Brain pericyte (primary cell): ENCODE measurements at regions not wholly inside any gene's neighbourhood (a gene's known extent, or its start where the extent isn't known, plus 50 kb on each side); places are given as distances from the start of the nearest gene placed in this dataset.
"Not testable (repeated sequence)": the region's sequence is repeated elsewhere in the genome, so short reads cannot be mapped to it uniquely, and the experiment has no call there.

Experiments used
- DNase-seq: peaks from one replicate; pipeline ENCODE4 v3.0.0-alpha.2; 2012; ENCODE audit warnings: low read depth, low spot score

GRCh38 chr10:6877722-6878392 lies 297.8 kb upstream of the PRKCQ start:
- no peak for DNase-seq

GRCh38 chr10:6877336-6877721 lies 297.3 kb upstream of the PRKCQ start:
- DNase-seq: no peak

GRCh38 chr10:6875269-6875865 lies 295.3 kb upstream of the PRKCQ start:
- no peak for DNase-seq

GRCh38 chr10:6871128-6871527 lies 291.1 kb upstream of the PRKCQ start:
- no peak for DNase-seq

DNA sequence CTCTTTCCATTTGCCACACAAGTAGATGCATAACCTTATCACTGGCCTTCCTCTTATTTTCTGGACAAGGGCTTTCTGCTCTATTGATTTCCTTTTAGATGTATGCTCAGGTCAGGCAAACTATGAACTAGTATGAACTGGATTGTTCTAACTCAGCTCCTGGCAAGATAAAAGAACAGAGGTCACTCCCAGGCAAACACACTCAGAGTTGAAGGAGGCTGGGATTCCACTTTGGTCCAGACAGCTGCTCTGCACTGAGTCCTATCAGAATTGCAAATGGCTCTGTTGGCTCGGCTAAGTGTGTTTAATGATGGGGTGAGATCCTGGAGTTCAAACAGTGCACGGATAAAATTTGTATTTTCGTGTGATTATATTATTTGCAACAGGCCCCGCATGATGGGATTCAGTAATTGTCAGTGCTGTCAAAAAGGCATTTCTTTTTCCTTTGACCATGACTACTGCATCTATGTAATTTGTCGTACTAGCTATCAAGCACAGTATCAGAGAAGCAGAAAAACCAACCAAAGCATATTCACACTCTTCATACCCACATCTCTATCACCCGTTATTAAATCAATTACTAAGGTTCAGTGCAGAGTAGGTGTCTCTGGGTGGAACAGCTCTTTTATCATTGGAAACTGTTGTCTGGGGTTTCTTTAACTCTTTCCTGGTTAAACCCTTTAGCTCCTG lies 288.1 kb upstream of the PRKCQ start:
- no peak for DNase-seq

GRCh38 chr10:6866757-6867156 lies 286.7 kb upstream of the PRKCQ start:
- DNase-seq: no peak

DNA sequence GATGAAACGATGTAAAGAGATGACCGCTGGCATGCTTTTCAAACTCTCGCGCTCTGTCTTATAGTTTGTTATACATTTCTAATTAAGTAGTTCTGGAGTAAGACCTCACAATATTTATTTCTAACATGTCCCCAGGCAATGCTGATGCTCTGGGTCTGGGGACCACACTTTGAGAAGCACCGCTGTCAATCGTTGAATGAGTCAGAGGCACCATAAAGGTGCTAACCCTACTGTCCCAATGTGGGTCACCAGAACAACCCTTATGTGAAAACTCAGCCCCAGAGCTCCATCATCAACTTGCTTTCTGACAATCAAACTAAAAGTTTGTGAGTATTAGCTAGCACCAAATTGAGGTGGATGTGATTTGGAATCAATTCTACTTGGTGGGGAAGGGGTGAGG lies 284.1 kb upstream of the PRKCQ start:
- DNase-seq: no peak

GRCh38 chr10:6863381-6863780 lies 283.3 kb upstream of the PRKCQ start:
- no peak for DNase-seq

DNA sequence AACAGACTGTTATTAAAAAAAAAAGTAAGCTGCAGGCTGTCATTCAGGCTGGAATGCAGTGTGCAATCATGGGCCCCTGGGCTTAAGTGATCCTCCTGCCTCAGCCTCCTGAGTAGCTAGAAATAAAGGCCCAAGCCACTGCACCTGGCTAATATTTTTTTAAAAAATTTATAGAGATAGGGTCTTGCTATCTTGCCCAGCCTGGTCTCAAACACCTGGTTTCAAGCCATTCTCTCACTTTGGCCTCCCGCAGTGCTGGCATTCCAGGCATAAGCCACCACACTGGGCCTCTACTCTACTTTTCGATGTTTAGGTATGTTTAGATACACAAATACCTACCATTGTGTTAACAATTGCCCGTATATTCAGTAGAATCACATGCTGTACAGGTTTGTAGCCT lies 270.4 kb upstream of the PRKCQ start:
- DNase-seq: no peak

DNA sequence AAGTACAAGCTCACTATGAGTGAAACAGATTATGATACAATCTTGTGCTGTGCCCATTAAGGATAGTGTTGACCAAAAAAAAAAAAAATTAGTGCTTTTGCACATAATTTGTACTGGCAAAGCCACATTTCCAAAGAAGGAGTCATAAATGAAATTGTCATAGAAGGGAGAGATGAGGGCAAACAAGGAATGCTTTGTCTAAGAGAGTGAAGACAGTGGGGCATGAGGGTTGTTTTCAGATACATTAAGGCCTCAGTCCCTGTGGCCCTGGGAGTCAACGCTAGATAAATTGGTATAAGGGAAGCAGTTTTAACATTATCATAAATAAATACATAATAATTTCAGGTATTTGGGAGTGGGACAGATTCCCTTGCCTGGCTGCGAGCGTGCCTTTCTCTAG lies 267.5 kb upstream of the PRKCQ start:
- DNase-seq: no peak

DNA sequence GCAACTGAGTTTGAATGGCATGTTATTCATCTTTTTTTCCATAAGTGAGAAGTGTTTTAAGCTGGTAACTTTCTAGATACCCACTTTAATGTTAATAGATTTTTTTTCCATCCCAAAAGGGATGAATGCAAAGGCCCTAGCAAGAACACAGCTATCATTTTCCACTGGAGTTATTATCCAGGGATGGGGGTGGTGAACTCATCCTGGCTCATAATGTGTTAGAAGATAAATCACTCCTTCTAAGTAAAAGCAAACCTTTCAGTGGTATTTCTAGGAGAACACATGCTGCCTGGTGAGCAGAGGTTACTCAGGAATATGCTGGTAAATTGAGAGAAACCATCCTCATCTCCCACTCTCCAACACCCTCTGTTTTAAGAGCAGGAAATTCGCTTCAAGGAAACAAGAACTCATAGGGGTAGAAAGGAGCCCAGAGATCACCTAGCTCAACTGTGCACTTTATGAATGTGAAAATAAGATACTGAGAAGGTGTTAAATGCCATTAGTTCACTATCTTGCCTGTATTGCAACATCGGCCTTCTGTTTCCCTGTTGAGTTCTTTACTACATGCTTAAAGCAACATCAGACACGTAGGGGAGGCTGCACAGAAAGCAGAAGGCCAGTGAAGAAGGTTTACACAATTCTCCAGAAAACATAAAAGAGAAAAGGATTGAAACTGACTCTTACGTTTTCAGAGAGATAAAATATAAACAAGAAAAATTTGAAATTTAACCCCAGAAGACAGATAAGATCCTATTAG lies 264.0 kb upstream of the PRKCQ start:
- no peak for DNase-seq

GRCh38 chr10:6843481-6843881 lies 263.4 kb upstream of the PRKCQ start:
- DNase-seq: no peak

DNA sequence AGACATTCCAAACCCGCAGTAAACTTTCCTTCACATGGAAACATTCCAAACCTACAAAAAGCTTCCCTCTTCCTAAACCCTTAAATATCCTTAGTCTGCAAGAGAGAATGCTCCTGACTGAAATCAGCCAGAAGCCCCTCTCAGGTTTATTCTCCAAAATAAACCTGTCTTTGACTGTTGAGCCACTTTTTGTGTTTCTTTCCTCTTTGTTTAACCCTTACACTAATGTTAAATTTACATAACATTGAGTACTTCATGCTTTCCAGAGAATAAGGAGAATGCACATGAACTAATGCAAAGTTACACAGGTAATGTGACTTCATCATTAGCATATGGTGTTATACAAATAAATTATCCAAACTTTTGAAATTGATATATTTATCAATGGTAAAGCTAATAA lies 262.6 kb upstream of the PRKCQ start:
- no peak for DNase-seq

DNA sequence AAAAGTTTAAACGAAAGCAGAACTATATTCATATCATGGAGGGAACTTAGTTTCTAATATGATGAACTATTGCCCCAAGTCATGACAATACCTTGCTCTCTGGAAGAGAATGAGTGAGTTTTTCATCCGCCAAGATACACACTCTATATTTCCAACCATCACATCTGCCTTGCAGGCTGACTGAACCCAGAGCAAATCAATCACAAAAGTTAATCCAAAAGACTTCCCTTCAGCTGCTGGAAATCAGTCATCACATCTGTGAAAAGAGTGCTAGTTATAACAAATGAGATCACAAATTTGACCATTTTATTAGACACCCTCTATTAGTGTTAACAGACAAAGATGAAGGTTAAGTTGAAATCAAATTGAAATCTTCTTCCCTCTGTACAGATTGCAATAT lies 261.7 kb upstream of the PRKCQ start:
- no peak for DNase-seq

GRCh38 chr10:6840766-6841165 lies 260.7 kb upstream of the PRKCQ start:
- DNase-seq: no peak

DNA sequence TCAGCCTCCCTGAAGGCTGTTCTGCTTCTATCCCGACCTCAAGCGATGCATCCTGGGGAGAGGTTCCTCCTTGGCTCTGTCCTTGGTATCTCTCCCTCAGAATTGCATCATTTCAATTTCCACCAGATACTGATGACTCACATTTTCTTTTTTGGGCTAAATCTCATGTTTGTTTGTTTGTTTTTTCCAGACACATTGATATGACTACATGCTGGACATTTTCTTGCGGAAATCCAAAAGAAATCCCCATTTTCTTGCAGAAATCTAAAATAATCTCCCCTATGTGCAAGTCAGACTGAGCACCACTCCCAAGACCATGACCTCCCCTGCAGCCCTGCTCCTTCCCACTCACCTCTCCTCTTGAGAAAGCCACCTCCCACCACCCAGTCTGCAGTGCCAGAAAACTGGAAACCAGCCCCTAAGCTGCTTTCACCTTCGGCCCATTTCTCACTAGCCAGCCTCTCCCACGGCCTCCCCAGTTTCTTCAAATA lies 260.2 kb upstream of the PRKCQ start:
- no peak for DNase-seq

GRCh38 chr10:6838118-6838517 lies 258.0 kb upstream of the PRKCQ start:
- no peak for DNase-seq

- no peak for DNase-seq
These were observed 253.5 kb upstream of the PRKCQ start for GRCh38 chr10:6833458-6834011.

GRCh38 chr10:6830981-6831380 lies 250.9 kb upstream of the PRKCQ start:
- DNase-seq: not testable (repeated sequence)

- DNase-seq: not testable (repeated sequence)
These were observed 244.7 kb upstream of the PRKCQ start for GRCh38 chr10:6824793-6825192.

GRCh38 chr10:6823770-6824169 lies 243.7 kb upstream of the PRKCQ start:
- no peak for DNase-seq

- no peak for DNase-seq
These were observed 239.2 kb upstream of the PRKCQ start for GRCh38 chr10:6819301-6819700.
